H1 (cell line): ENCODE measurements at regions not wholly inside any gene's neighbourhood (a gene's known extent, or its start where the extent isn't known, plus 50 kb on each side); places are given as distances from the start of the nearest gene placed in this dataset.

Experiments used
- CTCF ChIP-seq, 3 experiments: IDR thresholded peaks; 1 replicate in 2 of 3; 2 replicates in 1 of 3; pipeline versions ENCODE4 v1.5.1 to v1.6.1; 2011; ENCODE audit warnings: low read length in 3 of 3, mild to moderate bottlenecking in 3 of 3, inconsistent platforms in 2 of 3, low read depth in 1 of 3, moderate library complexity in 1 of 3; ENCODE audit not compliant: insufficient read depth in 1 of 3; ENCODE audit errors: control extremely low read depth in 1 of 3
- RAD21 ChIP-seq, 2 experiments: IDR thresholded peaks in 1 of 2; conservative IDR thresholded peaks in 1 of 2; 2 replicates each; pipeline ENCODE4 v1.6.1; 2011; ENCODE audit warnings: low read depth in 2 of 2, low read length in 2 of 2, improper control_type of control experiment in 1 of 2, inconsistent platforms in 1 of 2, mild to moderate bottlenecking in 1 of 2, moderate library complexity in 1 of 2

GRCh38 chr18:78566720-78567119 lies 412.9 kb upstream of the SALL3 start:
- TF ChIP-seq CTCF (IDR thresholded peaks at IDR 0.05; ENCODE audit: control extremely low read depth in 1 of 3, insufficient read depth in 1 of 3, low read depth in 1 of 3, low read length in 3 of 3) (no peak), RAD21 (IDR thresholded peaks at IDR 0.05 in 1 of 2, conservative IDR thresholded peaks at IDR 0.05 in 1 of 2; ENCODE audit: low read depth in 2 of 2, low read length in 2 of 2) (no peak)
